OCI-LY7 (cell line): ENCODE measurements at regions not wholly inside any gene's neighbourhood (a gene's known extent, or its start where the extent isn't known, plus 50 kb on each side); places are given as distances from the start of the nearest gene placed in this dataset.

ENCODE experiments used
- EZH2phosphoT487 ChIP-seq: fragments of 200-600 bp; sonication (generic); IDR thresholded peaks from 2 replicates; pipeline ENCODE4 v1.6.1; 2018; ENCODE audit warnings: low read depth, borderline replicate concordance, mild to moderate bottlenecking, mixed run types, antibody characterized with exemption, low read length, moderate library complexity, mixed read lengths
- TF ChIP-seq, protein P1 (sequence below): fragments of 200-600 bp; sonication (generic); conservative IDR thresholded peaks from 2 replicates; pipeline ENCODE4 v1.5.1; 2014; ENCODE audit warnings: mild to moderate bottlenecking, antibody characterized with exemption, low read length, moderate library complexity, mixed read lengths

DNA sequence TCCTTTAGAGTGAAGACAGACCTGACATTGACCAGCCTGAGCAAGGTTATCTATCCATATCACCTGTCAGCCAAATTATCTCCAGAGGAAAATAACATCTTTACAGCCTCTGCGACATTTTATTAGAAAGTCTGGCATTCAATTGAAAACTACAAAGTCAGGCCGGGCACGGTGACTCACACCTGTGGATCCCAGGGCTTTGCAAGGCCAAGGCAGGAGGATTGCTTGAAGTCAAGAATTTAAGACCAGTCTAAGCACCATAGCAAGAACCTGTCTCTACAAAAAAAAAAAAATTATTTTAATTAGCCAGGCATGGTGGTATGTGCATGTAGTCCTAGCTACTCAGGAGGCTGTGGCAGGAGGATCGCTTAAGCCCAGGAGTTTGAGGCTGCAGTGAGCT, 141.6 kb downstream of the RCN1 start:
- TF ChIP-seq, protein P1, sequence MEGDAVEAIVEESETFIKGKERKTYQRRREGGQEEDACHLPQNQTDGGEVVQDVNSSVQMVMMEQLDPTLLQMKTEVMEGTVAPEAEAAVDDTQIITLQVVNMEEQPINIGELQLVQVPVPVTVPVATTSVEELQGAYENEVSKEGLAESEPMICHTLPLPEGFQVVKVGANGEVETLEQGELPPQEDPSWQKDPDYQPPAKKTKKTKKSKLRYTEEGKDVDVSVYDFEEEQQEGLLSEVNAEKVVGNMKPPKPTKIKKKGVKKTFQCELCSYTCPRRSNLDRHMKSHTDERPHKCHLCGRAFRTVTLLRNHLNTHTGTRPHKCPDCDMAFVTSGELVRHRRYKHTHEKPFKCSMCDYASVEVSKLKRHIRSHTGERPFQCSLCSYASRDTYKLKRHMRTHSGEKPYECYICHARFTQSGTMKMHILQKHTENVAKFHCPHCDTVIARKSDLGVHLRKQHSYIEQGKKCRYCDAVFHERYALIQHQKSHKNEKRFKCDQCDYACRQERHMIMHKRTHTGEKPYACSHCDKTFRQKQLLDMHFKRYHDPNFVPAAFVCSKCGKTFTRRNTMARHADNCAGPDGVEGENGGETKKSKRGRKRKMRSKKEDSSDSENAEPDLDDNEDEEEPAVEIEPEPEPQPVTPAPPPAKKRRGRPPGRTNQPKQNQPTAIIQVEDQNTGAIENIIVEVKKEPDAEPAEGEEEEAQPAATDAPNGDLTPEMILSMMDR, result no peak
- TF ChIP-seq EZH2phosphoT487, result no peak
